HFFc6 (cell line): ENCODE measurements at regions not wholly inside any gene's neighbourhood (a gene's known extent, or its start where the extent isn't known, plus 50 kb on each side); places are given as distances from the start of the nearest gene placed in this dataset.

Experiments
- DNase-seq: peaks from one replicate; pipeline ENCODE4 v3.0.0-alpha.2; 2018
- H3K27ac Mint-ChIP-seq: 2 replicates; pipeline ENCODE4 v1.8.0; 2020; ENCODE audit warnings: mild to moderate bottlenecking, mixed read lengths
- H3K27me3 Mint-ChIP-seq: 2 replicates; pipeline ENCODE4 v1.8.0; 2021; ENCODE audit warnings: mild to moderate bottlenecking, moderate library complexity, mixed read lengths; ENCODE audit not compliant: insufficient read depth
- H3K36me3 Mint-ChIP-seq: 2 replicates; pipeline ENCODE4 v1.8.0; 2021; ENCODE audit warnings: low read depth, mixed read lengths
- H3K4me1 Mint-ChIP-seq: 2 replicates; pipeline ENCODE4 v1.8.0; 2020; ENCODE audit warnings: low read depth, mixed read lengths
- H3K4me3 Mint-ChIP-seq: 2 replicates; pipeline ENCODE4 v1.8.0; 2020; ENCODE audit warnings: mild to moderate bottlenecking, moderate library complexity, mixed read lengths
- H3K9me3 Mint-ChIP-seq: 2 replicates; pipeline ENCODE4 v1.8.0; 2020; ENCODE audit warnings: mild to moderate bottlenecking, mixed read lengths
- TF ChIP-seq, protein P1 (sequence below): fragments of 200-600 bp; sonication (generic); IDR thresholded peaks from 2 replicates; pipeline ENCODE4 v1.5.0; 2021; ENCODE audit warnings: antibody characterized with exemption, mild to moderate bottlenecking

DNA sequence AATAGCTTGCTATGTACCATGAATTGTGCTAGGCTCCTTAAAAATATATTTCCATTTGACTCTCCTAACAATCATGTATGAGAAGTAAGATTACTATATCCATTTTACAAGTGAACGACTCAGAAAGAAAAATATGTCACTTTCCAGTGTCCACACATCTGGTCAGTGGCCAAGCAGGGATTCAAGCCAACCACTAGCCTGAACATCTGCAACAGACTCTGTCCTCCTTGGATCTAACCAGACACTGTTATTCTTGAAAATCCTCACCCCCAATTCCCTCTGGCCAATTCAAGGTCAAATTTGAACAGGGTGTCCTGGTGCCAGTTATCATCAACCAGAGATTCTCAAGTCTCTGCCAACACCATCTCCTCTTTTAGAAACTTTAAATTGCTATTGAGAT lies 344.1 kb upstream of the WWC1 start:
- TF ChIP-seq, protein P1, sequence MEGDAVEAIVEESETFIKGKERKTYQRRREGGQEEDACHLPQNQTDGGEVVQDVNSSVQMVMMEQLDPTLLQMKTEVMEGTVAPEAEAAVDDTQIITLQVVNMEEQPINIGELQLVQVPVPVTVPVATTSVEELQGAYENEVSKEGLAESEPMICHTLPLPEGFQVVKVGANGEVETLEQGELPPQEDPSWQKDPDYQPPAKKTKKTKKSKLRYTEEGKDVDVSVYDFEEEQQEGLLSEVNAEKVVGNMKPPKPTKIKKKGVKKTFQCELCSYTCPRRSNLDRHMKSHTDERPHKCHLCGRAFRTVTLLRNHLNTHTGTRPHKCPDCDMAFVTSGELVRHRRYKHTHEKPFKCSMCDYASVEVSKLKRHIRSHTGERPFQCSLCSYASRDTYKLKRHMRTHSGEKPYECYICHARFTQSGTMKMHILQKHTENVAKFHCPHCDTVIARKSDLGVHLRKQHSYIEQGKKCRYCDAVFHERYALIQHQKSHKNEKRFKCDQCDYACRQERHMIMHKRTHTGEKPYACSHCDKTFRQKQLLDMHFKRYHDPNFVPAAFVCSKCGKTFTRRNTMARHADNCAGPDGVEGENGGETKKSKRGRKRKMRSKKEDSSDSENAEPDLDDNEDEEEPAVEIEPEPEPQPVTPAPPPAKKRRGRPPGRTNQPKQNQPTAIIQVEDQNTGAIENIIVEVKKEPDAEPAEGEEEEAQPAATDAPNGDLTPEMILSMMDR = no peak
- Mint-ChIP-seq H3K9me3 (no peaks in the 10 kb centered on the region), H3K27ac (no peak overlapping the region), H3K27me3 (no peaks in the 10 kb centered on the region; the same call in 1 of the 2 replicates), H3K4me3 (no peak overlapping the region), H3K4me1 (peaks cover 75% of the 10 kb centered on the region), H3K36me3 (no peaks in the 10 kb centered on the region)
- DNase-seq = no peak

DNA sequence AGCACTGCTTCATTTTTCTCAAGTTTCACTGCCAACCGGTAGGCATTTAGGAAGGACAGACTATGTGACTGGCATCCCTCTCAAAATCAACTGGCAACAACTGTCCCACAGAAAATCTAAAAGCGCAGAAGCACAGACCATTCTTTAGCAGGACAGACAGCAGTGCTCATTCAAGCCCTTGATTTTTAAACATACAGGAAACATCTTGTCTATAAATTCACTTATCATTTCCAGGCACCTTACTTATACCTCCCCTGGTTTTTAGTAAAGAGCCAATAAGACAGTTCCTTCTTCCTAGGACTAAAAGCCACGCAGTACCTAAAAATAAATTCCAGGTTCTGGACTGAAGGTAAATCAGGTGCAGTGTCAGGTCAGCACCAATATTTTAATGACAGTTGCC lies 343.2 kb upstream of the WWC1 start:
- TF ChIP-seq, protein P1 = no peak
- no peak overlapping the region for H3K27ac Mint-ChIP-seq
- H3K27me3 Mint-ChIP-seq = no peaks in the 10 kb centered on the region; the same call in 1 of the 2 replicates
- H3K36me3 Mint-ChIP-seq = no peaks in the 10 kb centered on the region
- no peak overlapping the region for H3K4me3 Mint-ChIP-seq
- H3K4me1 Mint-ChIP-seq = peaks cover 70% of the 10 kb centered on the region
- DNase-seq = no peak
- H3K9me3 Mint-ChIP-seq = no peaks in the 10 kb centered on the region

DNA sequence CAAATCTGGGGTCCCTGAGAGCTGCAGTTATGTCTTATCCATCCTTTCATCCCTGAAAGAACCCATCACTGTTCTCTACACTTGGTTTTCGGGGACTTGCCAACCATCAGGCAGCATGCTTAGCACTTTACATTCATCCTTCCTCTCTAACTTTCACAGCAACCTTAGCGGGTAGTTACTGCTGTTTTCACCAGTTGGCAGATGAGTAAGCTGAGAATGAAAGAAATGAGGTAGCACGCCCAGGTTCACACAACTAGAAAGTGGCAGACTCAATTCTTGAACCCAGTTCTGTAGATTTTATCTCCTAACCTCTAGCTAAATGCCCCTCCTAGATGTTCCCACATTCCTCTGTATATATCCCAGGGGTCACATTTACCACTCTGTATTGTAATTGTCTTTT lies 342.0 kb upstream of the WWC1 start:
- DNase-seq = no peak
- Mint-ChIP-seq H3K27me3 (no peaks in the 10 kb centered on the region), H3K27ac (no peak overlapping the region), H3K4me1 (peaks cover 61% of the 10 kb centered on the region), H3K4me3 (no peak overlapping the region), H3K9me3 (no peaks in the 10 kb centered on the region), H3K36me3 (no peaks in the 10 kb centered on the region)
- TF ChIP-seq, protein P1 = no peak

DNA sequence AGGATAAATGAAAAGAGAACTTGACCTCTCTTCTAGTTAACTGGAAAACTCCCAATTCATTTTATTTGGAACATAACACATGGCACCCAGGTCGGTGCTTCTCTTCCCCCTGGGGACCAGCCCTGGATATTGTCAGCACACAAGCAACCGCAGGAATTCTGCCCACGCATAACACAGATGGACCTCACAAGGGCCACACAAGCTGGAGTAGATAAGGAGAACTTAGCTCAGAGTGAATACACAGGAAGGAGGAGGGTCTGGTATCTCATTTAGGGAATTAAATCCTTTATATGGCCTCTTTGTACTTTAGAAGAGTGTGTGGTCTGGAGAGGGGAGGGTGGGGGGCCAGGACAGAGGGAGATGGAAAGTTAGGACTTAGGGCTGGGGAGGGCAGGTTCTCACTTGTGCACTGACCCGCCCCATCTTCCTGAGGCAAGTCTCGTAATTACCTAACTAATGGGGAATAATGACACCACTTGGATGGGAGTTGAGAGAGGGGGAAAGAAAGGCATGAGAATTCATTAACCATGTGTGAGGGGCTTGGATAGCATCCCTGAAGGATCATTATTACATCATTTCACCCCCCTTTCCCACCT lies 341.2 kb upstream of the WWC1 start:
- H3K27me3 Mint-ChIP-seq = no peaks in the 10 kb centered on the region

DNA sequence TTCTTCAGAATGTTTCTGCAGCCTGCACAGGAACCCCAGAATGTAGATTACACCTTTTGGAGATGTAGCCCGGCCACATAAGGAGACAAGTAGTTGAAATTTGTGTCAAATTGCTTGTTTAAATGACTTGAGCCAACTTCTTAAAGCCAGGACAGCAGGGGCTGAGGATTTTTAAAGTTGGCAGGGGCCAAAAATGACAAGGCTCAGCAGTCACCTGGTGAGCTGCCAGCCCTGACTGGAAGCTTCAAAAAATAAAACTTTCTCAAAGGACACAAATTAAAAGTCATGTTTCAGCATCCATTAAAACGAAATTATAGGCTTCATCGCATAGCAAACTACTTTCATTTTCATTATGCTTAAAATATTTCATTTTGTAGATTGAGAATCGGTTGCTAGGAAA lies 340.3 kb upstream of the WWC1 start:
- no peak for DNase-seq
- peaks cover 45% of the 10 kb centered on the region for H3K4me1 Mint-ChIP-seq
- H3K36me3 Mint-ChIP-seq = no peaks in the 10 kb centered on the region
- H3K9me3 Mint-ChIP-seq = no peaks in the 10 kb centered on the region
- TF ChIP-seq, protein P1 = no peak
- peak overlapping the region; percentile 27; the same call in 1 of the 2 replicates for H3K4me3 Mint-ChIP-seq
- H3K27me3 Mint-ChIP-seq = no peaks in the 10 kb centered on the region
- no peak overlapping the region for H3K27ac Mint-ChIP-seq

More for the DNA sequence above, 341.2 kb upstream of the WWC1 start:
- DNase-seq = no peak
- Mint-ChIP-seq H3K36me3 (no peaks in the 10 kb centered on the region), H3K4me3 (no peak overlapping the region; the same call in 1 of the 2 replicates), H3K27ac (no peak overlapping the region; the same call in 1 of the 2 replicates), H3K4me1 (peaks cover 54% of the 10 kb centered on the region), H3K9me3 (no peaks in the 10 kb centered on the region)
- TF ChIP-seq, protein P1 = no peak
